Esophagus muscularis mucosa (tissue), 4 donors: ENCODE measurements at regions not wholly inside any gene's neighbourhood (a gene's known extent, or its start where the extent isn't known, plus 50 kb on each side); places are given as distances from the start of the nearest gene placed in this dataset.

Source experiments
- DNase-seq: peaks from one replicate; pipeline ENCODE4 v3.0.0-alpha.2; 2017; ENCODE audit errors: extremely low spot score
- H3K27ac ChIP-seq, 4 donors: fragments of 200-600 bp; sonication (generic); replicated peaks in 1 of 4; 1 replicate in 3 of 4; 2 replicates in 1 of 4; pipeline ENCODE4 v1.5.1; 2016 to 2019; ENCODE audit warnings: mild to moderate bottlenecking in 1 of 4
- H3K27me3 ChIP-seq, 4 donors: fragments of 200-600 bp; sonication (generic); one replicate each; pipeline versions ENCODE4 v1.5.1 to v1.6.0; 2016 to 2019
- H3K36me3 ChIP-seq, 4 donors: fragments of 200-600 bp; sonication (generic); one replicate each; pipeline ENCODE4 v1.5.1; 2016 to 2019
- H3K4me1 ChIP-seq, 4 donors: fragments of 200-600 bp; sonication (generic); one replicate each; pipeline ENCODE4 v1.5.1; 2016 to 2019
- H3K4me3 ChIP-seq, 4 donors: fragments of 200-600 bp; sonication (generic); 1 replicate in 2 of 4; 2 replicates in 2 of 4; pipeline ENCODE4 v1.5.1; 2016 to 2019; ENCODE audit warnings: mild to moderate bottlenecking in 4 of 4, moderate library complexity in 1 of 4
- H3K9me3 ChIP-seq, 4 donors: fragments of 200-600 bp; sonication (generic); 1 replicate in 3 of 4; 2 replicates in 1 of 4; pipeline ENCODE4 v1.5.1; 2016 to 2019
- CTCF ChIP-seq, 3 experiments: fragments of 200-600 bp in 2 of 3; fragments of 450-650 bp in 1 of 3; sonication (generic) in 2 of 3; IDR thresholded peaks; one replicate each; pipeline ENCODE4 v1.5.1; 2017 to 2019; ENCODE audit warnings: antibody characterized with exemption in 3 of 3, mild to moderate bottlenecking in 2 of 3, moderate library complexity in 1 of 3
- EP300 ChIP-seq: sonication (generic); formaldehyde crosslinking; IDR thresholded peaks from one replicate; pipeline ENCODE4 v1.6.1; 2017; ENCODE audit warnings: antibody characterized with exemption
- POLR2A ChIP-seq: fragments of 450-650 bp; IDR thresholded peaks from one replicate; pipeline ENCODE4 v1.6.1; 2017; ENCODE audit warnings: antibody characterized with exemption, moderate library complexity, mild to moderate bottlenecking, low read depth
- POLR2AphosphoS5 ChIP-seq, 2 donors: sonication (generic); formaldehyde crosslinking; IDR thresholded peaks; one replicate each; pipeline ENCODE4 v1.6.1; 2017; ENCODE audit warnings: antibody characterized with exemption in 2 of 2
- WGBS: methylation state at CpG from one replicate; pipeline ENCODE4 v1.1.5; 2018; 5-methylcytosine and 5-hydroxymethylcytosine counted together
- intact Hi-C: fragments of 100-400 bp; cut with DNase I; formaldehyde crosslinking; loops from one replicate; pipeline ENCODE4 v1.15.1; 2023

- Histone ChIP-seq H3K27ac (no peak overlapping the region), H3K36me3 (no peaks in the 10 kb centered on the region)
- 85% methylated on average over 10 of the region's 20 CpGs for WGBS
Measured at GRCh38 chr7:420142-421093, 99.2 kb downstream of the PDGFA start.

GRCh38 chr7:421136-421991 is 98.3 kb downstream of the PDGFA start:
- TF ChIP-seq POLR2AphosphoS5 (IDR thresholded peaks at IDR 0.05) (no peak), POLR2A (no peak), EP300 (no peak), CTCF (IDR thresholded peaks at IDR 0.05) (no peak)
- WGBS, result 66% methylated on average over 46 of the region's 57 CpGs
- H3K4me1 ChIP-seq, result peaks cover 6 to 22% (median 16%) of the 10 kb centered on the region in 4 donors
- H3K36me3 ChIP-seq, result no peaks in the 10 kb centered on the region
- intact Hi-C loops, result no loop called here
- H3K27me3 ChIP-seq, result peaks cover 0 to 32% (median 0%) of the 10 kb centered on the region in 4 donors
- H3K27ac ChIP-seq, result no peak overlapping the region
- H3K4me3 ChIP-seq, result no peak overlapping the region
- H3K9me3 ChIP-seq, result peaks cover 0 to 19% (median 11%) of the 10 kb centered on the region in 4 donors
- DNase-seq, result no peak

More at GRCh38 chr7:420142-421093, 99.2 kb downstream of the PDGFA start:
- intact Hi-C loops, result no loop called here
- no peak overlapping the region for H3K4me3 ChIP-seq
- TF ChIP-seq POLR2AphosphoS5 (IDR thresholded peaks at IDR 0.05) (no peak), EP300 (no peak), CTCF (IDR thresholded peaks at IDR 0.05) (no peak), POLR2A (no peak)
- no peak for DNase-seq
- H3K4me1 ChIP-seq, result peaks cover 6 to 16% (median 10%) of the 10 kb centered on the region in 4 donors
- peaks cover 0 to 29% (median 0%) of the 10 kb centered on the region in 4 donors for H3K27me3 ChIP-seq
- H3K9me3 ChIP-seq, result peaks cover 0 to 19% (median 11%) of the 10 kb centered on the region in 4 donors

- H3K9me3 ChIP-seq, result peaks cover 0 to 16% (median 10%) of the 10 kb centered on the region in 4 donors
- no peak overlapping the region for H3K4me3 ChIP-seq
- TF ChIP-seq POLR2A, result no peak
- TF ChIP-seq EP300, result no peak
- no peak for TF ChIP-seq CTCF (IDR thresholded peaks at IDR 0.05)
- TF ChIP-seq POLR2AphosphoS5 (IDR thresholded peaks at IDR 0.05), result no peak
- H3K4me1 ChIP-seq, result peaks cover 6 to 22% (median 16%) of the 10 kb centered on the region in 4 donors
- 86% methylated on average over 9 of the region's 33 CpGs for WGBS
- DNase-seq, result no peak
- no peaks in the 10 kb centered on the region for H3K36me3 ChIP-seq
- peaks cover 0 to 32% (median 0%) of the 10 kb centered on the region in 4 donors for H3K27me3 ChIP-seq
- H3K27ac ChIP-seq, result no peak overlapping the region
- intact Hi-C loops, result no loop called here
Measured at GRCh38 chr7:422191-422885, 97.3 kb downstream of the PDGFA start.

GRCh38 chr7:422886-423225 is 96.8 kb downstream of the PDGFA start:
- Histone ChIP-seq H3K9me3 (peaks cover 0 to 10% (median 5%) of the 10 kb centered on the region in 4 donors), H3K4me1 (peaks cover 6 to 22% (median 16%) of the 10 kb centered on the region in 4 donors), H3K27me3 (peaks cover 0 to 32% (median 0%) of the 10 kb centered on the region in 4 donors), H3K27ac (no peak overlapping the region), H3K36me3 (no peaks in the 10 kb centered on the region), H3K4me3 (no peak overlapping the region)
- intact Hi-C loops, result no loop called here
- no peak for DNase-seq
- TF ChIP-seq EP300 (no peak), CTCF (IDR thresholded peaks at IDR 0.05) (no peak), POLR2A (no peak), POLR2AphosphoS5 (IDR thresholded peaks at IDR 0.05) (no peak)
- 86% methylated on average over 9 of the region's 15 CpGs for WGBS
